WTC11 (cell line): ENCODE measurements at regions not wholly inside any gene's neighbourhood (a gene's known extent, or its start where the extent isn't known, plus 50 kb on each side); places are given as distances from the start of the nearest gene placed in this dataset.

ENCODE experiments used
- ATAC-seq: fragments of 200-7000 bp; cut with Tn5 transposase; 2 replicates; pipeline ENCODE4 v1.10.0; 2021; ENCODE audit warnings: mild to moderate bottlenecking, moderate library complexity
- CTCF ChIA-PET: fragments of 300-600 bp; sonication (Branson Sonifier 250); formaldehyde crosslinking; loops from one replicate; lab custom pipeline; 2021; ENCODE audit warnings: antibody characterized with exemption; lab: Charles Lee
- POLR2A ChIA-PET: fragments of 350-600 bp; sonication (Branson Sonifier 250); formaldehyde crosslinking; loops from one replicate; lab custom pipeline; 2021; ENCODE audit warnings: antibody characterized with exemption; lab: Charles Lee
- DNase-seq: peaks from one replicate; pipeline ENCODE4 v3.0.0; 2021; ENCODE audit warnings: low spot score
- H3K27ac Mint-ChIP-seq: 2 replicates; pipeline ENCODE4 v1.8.0; 2021; ENCODE audit warnings: mixed read lengths
- H3K27me3 Mint-ChIP-seq: 2 replicates; pipeline ENCODE4 v1.8.0; 2021; ENCODE audit warnings: low read depth, mild to moderate bottlenecking, moderate library complexity, mixed read lengths
- H3K36me3 Mint-ChIP-seq: 2 replicates; pipeline ENCODE4 v1.8.0; 2021; ENCODE audit warnings: mixed read lengths
- H3K4me1 Mint-ChIP-seq: 2 replicates; pipeline ENCODE4 v1.8.0; 2022; ENCODE audit warnings: mixed read lengths
- H3K4me3 Mint-ChIP-seq: 2 replicates; pipeline ENCODE4 v1.8.0; 2021; ENCODE audit warnings: mild to moderate bottlenecking, moderate library complexity, mixed read lengths
- H3K9me3 Mint-ChIP-seq: 2 replicates; pipeline ENCODE4 v1.8.0; 2021; ENCODE audit warnings: mixed read lengths
- CTCF ChIP-seq: fragments of 200-600 bp; IDR thresholded peaks from 2 replicates; pipeline ENCODE4 v1.8.0; 2022; ENCODE audit warnings: antibody characterized with exemption
- EMX1 ChIP-seq: fragments of 250-450 bp; sonication (Bioruptor Pico); IDR thresholded peaks from 2 replicates; pipeline ENCODE4 v1.8.0; 2021; ENCODE audit warnings: mild to moderate bottlenecking
- FOXK1 ChIP-seq: sonication (generic); formaldehyde crosslinking; IDR thresholded peaks from 2 replicates; pipeline ENCODE4 v1.8.0; 2022; ENCODE audit warnings: mild to moderate bottlenecking, moderate library complexity, missing genetic modification reagents
- FOXP1 ChIP-seq: sonication (generic); formaldehyde crosslinking; IDR thresholded peaks from 2 replicates; pipeline ENCODE4 v1.8.0; 2022; ENCODE audit warnings: missing genetic modification reagents, mild to moderate bottlenecking, moderate library complexity, borderline replicate concordance
- MXD4 ChIP-seq: fragments of 250-450 bp; sonication (Bioruptor Pico); IDR thresholded peaks from 2 replicates; pipeline ENCODE4 v1.8.0; 2021; ENCODE audit warnings: mild to moderate bottlenecking, moderate library complexity, borderline replicate concordance
- NFATC4 ChIP-seq: fragments of 250-450 bp; sonication (Bioruptor Pico); IDR thresholded peaks from 2 replicates; pipeline ENCODE4 v1.9.0; 2021; ENCODE audit warnings: mild to moderate bottlenecking
- RORB ChIP-seq: fragments of 250-450 bp; sonication (Bioruptor Pico); IDR thresholded peaks from 2 replicates; pipeline ENCODE4 v1.9.0; 2021; ENCODE audit warnings: mild to moderate bottlenecking
- ZNF121 ChIP-seq: sonication (generic); formaldehyde crosslinking; IDR thresholded peaks from 2 replicates; pipeline ENCODE4 v1.8.0; 2023; ENCODE audit warnings: missing genetic modification reagents
- ZNF396 ChIP-seq: fragments of 250-450 bp; sonication (Bioruptor Pico); IDR thresholded peaks from 2 replicates; pipeline ENCODE4 v1.8.0; 2021; ENCODE audit warnings: mild to moderate bottlenecking, moderate library complexity, borderline replicate concordance
- TF ChIP-seq, protein P1 (sequence below): sonication (generic); formaldehyde crosslinking; conservative IDR thresholded peaks from 2 replicates; pipeline ENCODE4 v1.8.1; 2023; ENCODE audit warnings: mild to moderate bottlenecking, low read depth, missing genetic modification reagents, moderate library complexity
- TF ChIP-seq, protein P2 (sequence below): fragments of 250-450 bp; sonication (Bioruptor Pico); IDR thresholded peaks from 2 replicates; pipeline ENCODE4 v1.9.0; 2021; ENCODE audit warnings: mild to moderate bottlenecking, borderline replicate concordance
- TF ChIP-seq, protein P3 (sequence below): sonication (generic); formaldehyde crosslinking; IDR thresholded peaks from 2 replicates; pipeline ENCODE4 v1.8.1; 2022; ENCODE audit warnings: low read depth, mild to moderate bottlenecking, moderate library complexity, missing genetic modification reagents, borderline replicate concordance

GRCh38 chr18:10160251-10160650, 246.4 kb downstream of the VAPA start:
- Mint-ChIP-seq H3K4me1 (peaks cover 11% of the 10 kb centered on the region), H3K9me3 (peaks cover 25% of the 10 kb centered on the region), H3K27me3 (no peaks in the 10 kb centered on the region), H3K27ac (no peak overlapping the region), H3K4me3 (no peak overlapping the region), H3K36me3 (0 out of 2 replicates have a peak, but pooled peaks cover 5% of the 10 kb centered on the region)
- no peak for DNase-seq
- TF ChIP-seq, protein P1, sequence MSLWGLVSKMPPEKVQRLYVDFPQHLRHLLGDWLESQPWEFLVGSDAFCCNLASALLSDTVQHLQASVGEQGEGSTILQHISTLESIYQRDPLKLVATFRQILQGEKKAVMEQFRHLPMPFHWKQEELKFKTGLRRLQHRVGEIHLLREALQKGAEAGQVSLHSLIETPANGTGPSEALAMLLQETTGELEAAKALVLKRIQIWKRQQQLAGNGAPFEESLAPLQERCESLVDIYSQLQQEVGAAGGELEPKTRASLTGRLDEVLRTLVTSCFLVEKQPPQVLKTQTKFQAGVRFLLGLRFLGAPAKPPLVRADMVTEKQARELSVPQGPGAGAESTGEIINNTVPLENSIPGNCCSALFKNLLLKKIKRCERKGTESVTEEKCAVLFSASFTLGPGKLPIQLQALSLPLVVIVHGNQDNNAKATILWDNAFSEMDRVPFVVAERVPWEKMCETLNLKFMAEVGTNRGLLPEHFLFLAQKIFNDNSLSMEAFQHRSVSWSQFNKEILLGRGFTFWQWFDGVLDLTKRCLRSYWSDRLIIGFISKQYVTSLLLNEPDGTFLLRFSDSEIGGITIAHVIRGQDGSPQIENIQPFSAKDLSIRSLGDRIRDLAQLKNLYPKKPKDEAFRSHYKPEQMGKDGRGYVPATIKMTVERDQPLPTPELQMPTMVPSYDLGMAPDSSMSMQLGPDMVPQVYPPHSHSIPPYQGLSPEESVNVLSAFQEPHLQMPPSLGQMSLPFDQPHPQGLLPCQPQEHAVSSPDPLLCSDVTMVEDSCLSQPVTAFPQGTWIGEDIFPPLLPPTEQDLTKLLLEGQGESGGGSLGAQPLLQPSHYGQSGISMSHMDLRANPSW, result no peak
- TF ChIP-seq ZNF121, result no peak
- TF ChIP-seq, protein P2, sequence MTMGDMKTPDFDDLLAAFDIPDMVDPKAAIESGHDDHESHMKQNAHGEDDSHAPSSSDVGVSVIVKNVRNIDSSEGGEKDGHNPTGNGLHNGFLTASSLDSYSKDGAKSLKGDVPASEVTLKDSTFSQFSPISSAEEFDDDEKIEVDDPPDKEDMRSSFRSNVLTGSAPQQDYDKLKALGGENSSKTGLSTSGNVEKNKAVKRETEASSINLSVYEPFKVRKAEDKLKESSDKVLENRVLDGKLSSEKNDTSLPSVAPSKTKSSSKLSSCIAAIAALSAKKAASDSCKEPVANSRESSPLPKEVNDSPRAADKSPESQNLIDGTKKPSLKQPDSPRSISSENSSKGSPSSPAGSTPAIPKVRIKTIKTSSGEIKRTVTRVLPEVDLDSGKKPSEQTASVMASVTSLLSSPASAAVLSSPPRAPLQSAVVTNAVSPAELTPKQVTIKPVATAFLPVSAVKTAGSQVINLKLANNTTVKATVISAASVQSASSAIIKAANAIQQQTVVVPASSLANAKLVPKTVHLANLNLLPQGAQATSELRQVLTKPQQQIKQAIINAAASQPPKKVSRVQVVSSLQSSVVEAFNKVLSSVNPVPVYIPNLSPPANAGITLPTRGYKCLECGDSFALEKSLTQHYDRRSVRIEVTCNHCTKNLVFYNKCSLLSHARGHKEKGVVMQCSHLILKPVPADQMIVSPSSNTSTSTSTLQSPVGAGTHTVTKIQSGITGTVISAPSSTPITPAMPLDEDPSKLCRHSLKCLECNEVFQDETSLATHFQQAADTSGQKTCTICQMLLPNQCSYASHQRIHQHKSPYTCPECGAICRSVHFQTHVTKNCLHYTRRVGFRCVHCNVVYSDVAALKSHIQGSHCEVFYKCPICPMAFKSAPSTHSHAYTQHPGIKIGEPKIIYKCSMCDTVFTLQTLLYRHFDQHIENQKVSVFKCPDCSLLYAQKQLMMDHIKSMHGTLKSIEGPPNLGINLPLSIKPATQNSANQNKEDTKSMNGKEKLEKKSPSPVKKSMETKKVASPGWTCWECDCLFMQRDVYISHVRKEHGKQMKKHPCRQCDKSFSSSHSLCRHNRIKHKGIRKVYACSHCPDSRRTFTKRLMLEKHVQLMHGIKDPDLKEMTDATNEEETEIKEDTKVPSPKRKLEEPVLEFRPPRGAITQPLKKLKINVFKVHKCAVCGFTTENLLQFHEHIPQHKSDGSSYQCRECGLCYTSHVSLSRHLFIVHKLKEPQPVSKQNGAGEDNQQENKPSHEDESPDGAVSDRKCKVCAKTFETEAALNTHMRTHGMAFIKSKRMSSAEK (CRISPR knock-in tag), result no peak
- TF ChIP-seq EMX1, result no peak
- CTCF ChIA-PET, result interaction anchor here (1.0 kb wide), 1 partner anchor 10 kb away, joined by 4 read pairs; no protein-coding TSS in a partner anchor
- no peak for ATAC-seq
- POLR2A ChIA-PET, result no interaction called here

GRCh38 chr18:10161315-10161714, 247.5 kb downstream of the VAPA start:
- no peak overlapping the region for H3K27ac Mint-ChIP-seq
- no peak overlapping the region for H3K4me3 Mint-ChIP-seq
- DNase-seq (no peak), ATAC-seq (no peak)
- ChIA-PET POLR2A (no interaction called here), CTCF (interaction anchor here (1.0 kb wide), 1 partner anchor 9 kb away, joined by 4 read pairs; no protein-coding TSS in a partner anchor)
- peaks cover 11% of the 10 kb centered on the region for H3K4me1 Mint-ChIP-seq
- H3K36me3 Mint-ChIP-seq, result 0 out of 2 replicates have a peak, but pooled peaks cover under 1% of the 10 kb centered on the region
- peaks cover 14% of the 10 kb centered on the region for H3K9me3 Mint-ChIP-seq
- no peaks in the 10 kb centered on the region for H3K27me3 Mint-ChIP-seq
- TF ChIP-seq NFATC4 (CRISPR knock-in tag), result no peak
- no peak for TF ChIP-seq RORB (CRISPR knock-in tag)
- no peak for TF ChIP-seq ZNF396
- TF ChIP-seq, protein P3, sequence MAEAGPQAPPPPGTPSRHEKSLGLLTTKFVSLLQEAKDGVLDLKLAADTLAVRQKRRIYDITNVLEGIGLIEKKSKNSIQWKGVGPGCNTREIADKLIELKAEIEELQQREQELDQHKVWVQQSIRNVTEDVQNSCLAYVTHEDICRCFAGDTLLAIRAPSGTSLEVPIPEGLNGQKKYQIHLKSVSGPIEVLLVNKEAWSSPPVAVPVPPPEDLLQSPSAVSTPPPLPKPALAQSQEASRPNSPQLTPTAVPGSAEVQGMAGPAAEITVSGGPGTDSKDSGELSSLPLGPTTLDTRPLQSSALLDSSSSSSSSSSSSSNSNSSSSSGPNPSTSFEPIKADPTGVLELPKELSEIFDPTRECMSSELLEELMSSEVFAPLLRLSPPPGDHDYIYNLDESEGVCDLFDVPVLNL (CRISPR knock-in tag), result no peak

DNA sequence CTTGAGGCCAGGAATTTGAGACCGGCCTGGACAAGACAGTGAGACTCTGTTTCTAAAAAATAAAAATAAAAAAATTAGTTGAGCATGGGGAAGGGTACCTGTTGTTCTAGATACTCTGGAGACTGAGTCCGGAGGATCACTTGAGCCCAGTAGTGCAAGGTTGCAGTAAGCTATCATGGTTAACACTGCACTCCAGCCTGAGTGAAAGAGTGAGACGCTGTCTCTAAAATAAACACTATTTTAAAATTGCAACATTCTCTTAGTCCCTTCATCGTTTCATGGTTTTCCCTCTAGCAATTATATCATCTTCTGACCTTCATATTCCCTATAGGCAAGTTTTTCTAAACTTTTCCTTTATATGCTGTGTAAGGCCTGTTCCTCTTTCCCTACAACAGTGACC, 248.5 kb downstream of the VAPA start:
- no peak overlapping the region for H3K4me3 Mint-ChIP-seq
- peaks cover 11% of the 10 kb centered on the region for H3K4me1 Mint-ChIP-seq
- no peaks in the 10 kb centered on the region for H3K27me3 Mint-ChIP-seq
- no peaks in the 10 kb centered on the region for H3K36me3 Mint-ChIP-seq
- TF ChIP-seq FOXK1, result no peak
- TF ChIP-seq FOXP1 (CRISPR knock-in tag), result no peak
- no peak for TF ChIP-seq CTCF
- TF ChIP-seq MXD4 (CRISPR knock-in tag), result no peak
- ChIA-PET CTCF (no interaction called here), POLR2A (no interaction called here)
- DNase-seq (no peak), ATAC-seq (no peak)
- H3K27ac Mint-ChIP-seq, result no peak overlapping the region
- peaks cover 10% of the 10 kb centered on the region for H3K9me3 Mint-ChIP-seq
